HuH-7.5 (cell line): ENCODE measurements at regions not wholly inside any gene's neighbourhood (a gene's known extent, or its start where the extent isn't known, plus 50 kb on each side); places are given as distances from the start of the nearest gene placed in this dataset.
A peak's percentile ranks its signal among the peaks of the same experiment; 100 is the strongest.
"Not testable (repeated sequence)": the region's sequence is repeated elsewhere in the genome, so short reads cannot be mapped to it uniquely, and the experiment has no call there.

Experiments used
- DNase-seq: peaks from one replicate; pipeline ENCODE4 v3.0.0; 2011; ENCODE audit warnings: low spot score

DNA sequence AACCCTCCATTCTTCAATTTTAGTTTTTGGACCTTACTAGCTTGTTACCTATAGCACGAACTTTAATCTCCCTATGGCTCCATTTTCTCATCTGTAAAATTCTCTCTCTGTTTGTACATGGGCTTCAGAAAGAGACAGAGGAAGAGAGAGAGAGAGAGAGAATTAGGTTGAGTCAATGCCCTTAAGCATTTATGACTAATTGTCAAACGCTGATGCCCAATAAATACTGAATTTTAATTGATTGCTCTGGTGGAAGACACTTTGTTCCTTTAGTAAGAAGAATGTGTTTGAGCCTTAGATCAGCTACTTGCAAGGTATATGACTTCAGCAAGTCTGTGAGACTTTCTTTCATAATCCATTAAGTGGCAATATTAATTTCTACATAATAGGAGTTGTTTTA is 743.1 kb upstream of the ADGRL4 start:
- DNase-seq, result no peak

DNA sequence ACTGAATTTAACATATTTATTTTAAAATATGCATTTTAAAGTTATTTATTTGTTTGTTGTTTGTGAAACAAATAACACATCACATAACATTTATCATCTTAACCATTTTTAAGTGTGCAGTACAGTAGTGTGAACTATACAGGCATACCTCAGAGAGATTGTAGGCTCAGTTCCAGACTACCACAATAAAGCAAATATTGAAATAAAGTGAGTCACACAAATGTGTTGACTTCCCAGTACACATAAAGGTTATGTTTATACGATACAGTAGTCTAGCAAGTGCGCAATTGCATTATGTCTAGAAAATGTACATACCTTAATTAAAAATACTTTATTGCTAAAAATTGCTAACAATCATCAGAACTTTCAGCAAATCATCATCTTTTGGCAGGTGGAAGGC is 739.4 kb upstream of the ADGRL4 start:
- DNase-seq, result no peak

DNA sequence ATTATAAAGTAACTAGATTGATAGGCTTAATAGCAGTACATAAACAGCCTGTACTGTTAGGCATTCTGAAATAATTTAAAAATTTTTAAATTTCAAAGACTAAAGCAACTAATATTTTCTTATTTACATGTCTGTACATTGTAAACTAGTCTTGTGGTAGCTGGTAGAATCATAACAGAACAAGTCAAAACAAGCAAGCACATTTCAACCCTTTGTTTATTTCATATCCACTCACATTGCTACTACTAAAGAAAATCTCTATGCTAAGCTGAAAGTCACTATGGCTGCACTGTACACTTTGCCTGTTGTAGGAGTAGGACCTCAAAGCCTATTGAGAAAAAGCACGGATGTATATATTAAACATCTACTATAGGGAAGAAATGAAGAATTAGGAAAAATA is 738.2 kb upstream of the ADGRL4 start:
- no peak for DNase-seq

DNA sequence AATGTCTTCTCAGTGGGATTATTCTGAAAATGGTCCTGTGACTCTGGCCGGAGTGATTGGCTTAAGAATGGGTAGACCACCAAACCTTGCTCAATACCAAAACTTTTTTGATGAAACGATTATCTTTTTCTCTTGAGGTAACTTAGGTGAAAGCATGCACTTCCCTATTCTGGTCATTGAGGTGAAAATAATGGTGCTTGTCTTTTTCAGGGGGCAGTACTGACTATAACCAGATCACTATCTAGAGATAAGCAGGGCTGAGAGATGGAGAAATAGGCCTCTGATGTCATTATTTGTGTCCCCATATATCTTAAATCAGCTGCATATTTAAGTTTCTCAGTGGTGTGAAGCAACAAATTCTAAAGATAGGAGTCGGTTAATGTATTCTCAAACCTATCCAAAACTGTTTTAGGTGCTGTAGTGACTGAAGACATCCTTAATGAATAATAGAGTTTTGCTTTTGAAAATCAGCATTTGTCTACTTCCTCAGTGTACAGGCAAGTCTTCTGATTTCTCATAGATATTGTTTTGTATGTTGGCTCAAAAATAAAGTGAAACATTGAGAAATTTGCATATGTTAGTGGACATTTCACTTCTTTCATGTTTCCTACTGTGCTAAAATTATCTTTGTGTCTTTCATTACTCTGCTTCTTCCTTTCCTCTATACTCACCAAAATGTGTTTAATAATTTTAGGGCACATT is 735.3 kb upstream of the ADGRL4 start:
- DNase-seq, result no peak

DNA sequence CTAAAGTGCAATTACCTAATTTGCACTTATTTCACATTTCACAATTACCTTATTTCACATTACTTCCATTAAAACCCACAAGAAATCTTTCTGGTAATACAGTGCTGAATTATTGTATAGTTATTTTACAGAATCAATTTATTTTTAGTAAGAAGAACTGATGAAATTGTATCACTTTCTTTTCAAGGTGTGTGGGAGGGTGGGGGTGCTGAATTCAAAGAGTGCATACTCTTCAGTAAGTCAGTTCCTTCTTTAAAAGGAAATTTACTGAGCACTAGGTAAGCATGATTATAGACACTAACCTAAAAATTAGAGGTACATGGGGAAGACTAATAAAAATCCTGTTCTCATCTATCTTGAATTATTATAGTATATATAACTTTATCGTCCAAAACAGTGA is 731.6 kb upstream of the ADGRL4 start:
- no peak for DNase-seq

DNA sequence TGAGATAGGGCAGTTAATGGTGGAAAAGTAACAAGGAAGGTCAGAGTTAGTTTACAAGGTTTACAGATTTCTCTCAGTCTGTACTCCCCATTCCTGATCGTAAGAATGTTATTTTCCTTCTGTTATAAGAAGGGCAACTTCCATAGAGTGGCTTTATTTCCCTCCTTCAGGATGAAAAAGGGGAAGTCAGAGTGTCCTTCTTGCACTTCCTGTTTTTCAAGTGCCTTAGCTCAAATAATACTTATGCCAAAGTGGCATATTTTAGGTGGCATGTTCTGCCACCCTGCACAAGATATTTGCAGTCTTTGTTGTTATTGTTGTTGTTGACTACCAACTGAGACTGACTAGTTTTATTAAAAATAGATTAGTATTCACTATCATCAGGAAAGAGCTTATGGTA is 730.7 kb upstream of the ADGRL4 start:
- DNase-seq, result no peak

DNA sequence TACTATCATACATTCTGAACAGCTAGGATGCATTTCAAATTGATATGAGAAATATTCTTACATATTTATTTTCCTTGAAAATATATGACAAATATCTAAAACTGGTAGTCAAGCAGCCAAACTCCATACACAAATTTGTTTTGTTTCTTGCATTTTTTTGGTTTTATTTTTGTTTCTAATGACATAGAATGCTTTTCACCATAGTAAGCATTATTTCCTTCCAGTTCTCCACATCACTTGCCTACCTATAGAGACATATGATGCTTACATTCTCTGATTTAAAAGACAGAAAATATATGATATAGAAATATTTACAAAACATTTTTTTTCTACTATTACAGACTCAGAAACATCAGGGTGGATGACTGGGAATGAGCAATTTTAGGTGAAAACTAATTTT is 726.4 kb upstream of the ADGRL4 start:
- no peak for DNase-seq

DNA sequence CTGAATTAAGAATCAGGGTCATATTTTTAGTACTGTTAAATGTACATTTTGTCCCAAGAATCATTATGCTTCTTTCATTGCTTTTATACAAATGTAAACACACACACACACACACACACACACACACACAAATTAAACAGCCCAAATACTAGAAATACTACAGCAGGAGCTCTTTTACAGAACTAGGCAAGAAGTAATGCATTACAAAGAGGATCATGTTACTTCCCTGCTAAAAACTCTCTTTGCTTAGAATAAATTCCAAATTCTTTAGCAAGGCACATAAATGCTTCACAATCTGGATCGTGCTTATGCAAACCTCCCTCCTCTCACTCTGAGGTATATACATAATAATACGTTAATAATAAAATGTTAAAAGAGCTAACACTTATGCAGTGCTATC is 720.4 kb upstream of the ADGRL4 start:
- no peak for DNase-seq

DNA sequence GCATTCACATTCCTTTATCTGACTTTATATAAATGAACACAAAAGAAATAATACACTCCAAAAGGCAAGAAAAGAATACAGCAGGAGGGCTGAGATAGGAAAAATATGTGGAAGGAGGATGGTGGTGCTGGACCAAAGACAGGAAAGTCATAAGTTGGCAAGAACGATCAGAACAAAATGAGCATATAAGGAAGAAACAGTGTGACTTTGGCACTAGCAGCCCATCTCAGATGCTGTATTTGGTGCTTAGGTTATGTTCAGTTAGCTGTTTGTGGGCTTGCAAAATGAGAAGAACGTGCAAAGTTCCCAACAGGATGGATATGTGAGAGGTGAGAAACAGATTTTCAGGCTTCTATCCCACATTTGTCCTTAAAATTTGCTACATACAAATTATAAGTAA is 719.8 kb upstream of the ADGRL4 start:
- no peak for DNase-seq

DNA sequence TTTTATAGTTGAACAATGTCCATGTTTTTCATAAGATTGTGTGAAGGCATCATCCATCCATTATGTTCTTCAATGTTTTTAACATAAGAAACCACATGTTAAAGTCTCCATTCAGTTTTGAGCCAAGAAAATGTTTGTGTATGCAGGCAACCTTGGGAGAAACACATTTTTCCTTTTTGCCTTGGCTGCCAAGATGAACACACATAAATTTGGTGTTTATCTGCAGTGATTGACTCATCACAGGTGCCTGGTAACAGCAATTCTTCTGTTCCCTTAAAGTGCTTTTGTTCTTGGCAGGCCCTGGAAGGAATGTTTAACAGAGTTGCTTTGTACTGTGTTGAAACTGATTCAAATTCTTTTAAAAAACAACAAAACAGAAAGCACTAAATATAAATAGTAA is 709.9 kb upstream of the ADGRL4 start:
- DNase-seq, result no peak

DNA sequence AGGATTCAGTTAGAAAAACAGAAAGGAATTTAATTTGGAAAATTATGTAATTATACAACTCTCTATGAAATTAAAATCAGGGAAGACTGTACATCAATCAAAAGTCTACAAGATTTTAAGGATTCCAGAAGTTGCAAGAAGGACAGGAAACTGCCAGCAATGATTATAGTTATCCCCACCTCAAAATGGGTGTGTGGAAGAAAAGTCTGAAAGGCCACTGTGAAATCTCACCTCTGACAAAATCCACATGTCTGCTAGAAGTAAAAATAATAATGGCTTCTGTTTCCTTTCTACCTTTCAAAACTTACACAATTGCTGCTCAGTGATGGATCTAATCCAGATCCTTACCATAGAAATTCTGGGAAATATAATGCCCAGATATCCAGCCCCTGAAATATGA is 708.1 kb upstream of the ADGRL4 start:
- no peak for DNase-seq

DNA sequence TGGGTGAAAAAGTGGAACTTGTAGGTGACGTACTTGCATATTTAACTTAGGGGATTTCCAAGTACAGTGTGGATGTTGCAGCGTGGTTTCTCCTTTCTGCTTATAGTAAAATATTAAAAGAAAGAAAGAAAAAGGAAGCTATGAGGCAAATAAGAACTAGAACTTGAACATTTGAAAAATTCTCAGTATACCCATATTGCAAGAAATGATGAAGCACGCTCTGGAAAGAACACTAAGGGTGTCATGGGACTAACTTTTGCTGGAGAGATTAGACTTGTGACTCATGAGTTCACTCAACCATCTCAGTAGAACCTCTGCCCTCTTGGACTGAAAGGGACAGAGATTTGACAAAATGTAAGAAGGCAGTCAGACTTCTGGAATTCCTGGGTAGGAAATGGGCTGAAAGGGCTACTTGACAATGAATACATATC is 704.5 kb upstream of the ADGRL4 start:
- no peak for DNase-seq

DNA sequence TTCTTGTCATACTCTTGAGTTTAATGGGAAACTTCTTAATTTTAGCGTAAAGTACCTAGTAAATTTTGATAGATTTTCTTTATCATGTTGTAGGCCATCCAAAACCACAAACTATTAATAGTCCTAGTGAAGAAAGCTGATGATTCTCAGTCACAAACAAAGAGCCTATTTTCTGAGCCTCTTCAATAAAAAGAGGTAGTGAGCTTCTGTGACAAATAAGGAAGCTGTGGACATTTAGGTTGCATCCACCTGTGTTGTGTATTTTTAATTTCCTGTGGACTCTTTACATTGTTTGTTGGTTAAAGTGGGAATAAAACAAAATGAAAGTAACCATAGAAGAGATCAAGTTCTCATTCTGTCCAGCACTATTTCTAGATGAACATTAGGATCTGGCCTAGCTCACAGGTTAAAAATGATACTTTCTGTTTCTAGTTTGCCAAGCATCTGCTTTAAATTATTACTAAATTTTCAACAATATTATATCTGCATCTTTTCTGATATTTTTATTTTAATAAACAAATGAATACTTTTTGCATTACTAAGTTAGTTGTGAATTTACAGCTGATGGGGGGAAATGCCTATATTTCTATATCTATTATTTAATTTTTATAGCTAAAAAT is 702.2 kb upstream of the ADGRL4 start:
- no peak for DNase-seq

DNA sequence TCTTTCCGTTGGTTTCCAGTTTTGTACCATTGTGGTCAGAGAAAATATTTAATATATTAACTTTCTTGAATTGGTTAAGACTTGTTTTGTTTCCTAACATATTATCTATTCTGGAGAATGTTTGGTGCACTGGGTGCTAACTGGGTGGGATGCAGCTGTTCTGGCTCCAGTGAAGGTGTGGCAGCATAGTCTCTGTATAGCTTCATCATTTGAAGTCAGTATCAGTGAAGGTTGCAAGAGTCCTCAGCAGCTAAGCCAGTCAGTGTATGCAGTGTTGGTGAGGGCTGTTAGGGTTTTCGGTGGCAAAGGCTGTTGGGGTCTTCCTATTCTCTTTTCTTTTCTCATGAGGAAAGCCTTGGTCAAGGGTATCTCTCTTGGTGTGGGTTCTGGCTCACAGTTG is 698.7 kb upstream of the ADGRL4 start:
- no peak for DNase-seq

DNA sequence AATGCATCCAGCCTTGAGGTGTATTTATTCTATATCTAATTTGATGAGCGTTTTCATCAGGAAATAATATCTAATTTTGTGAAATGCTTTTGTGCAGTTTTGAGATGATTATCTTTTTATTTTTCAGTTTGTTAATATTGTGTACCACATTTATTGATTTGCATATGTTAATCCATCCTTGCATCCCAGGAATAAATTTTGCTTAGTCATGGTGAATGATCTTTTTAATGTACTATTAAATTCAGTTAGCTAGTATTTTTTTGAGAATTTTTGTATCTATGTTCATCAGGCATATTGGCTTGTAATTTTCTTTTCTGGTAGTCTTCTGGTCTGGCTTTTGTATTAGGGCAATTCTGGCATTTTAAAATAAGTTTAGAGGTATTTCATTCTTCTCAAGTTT is 697.5 kb upstream of the ADGRL4 start:
- no peak for DNase-seq

DNA sequence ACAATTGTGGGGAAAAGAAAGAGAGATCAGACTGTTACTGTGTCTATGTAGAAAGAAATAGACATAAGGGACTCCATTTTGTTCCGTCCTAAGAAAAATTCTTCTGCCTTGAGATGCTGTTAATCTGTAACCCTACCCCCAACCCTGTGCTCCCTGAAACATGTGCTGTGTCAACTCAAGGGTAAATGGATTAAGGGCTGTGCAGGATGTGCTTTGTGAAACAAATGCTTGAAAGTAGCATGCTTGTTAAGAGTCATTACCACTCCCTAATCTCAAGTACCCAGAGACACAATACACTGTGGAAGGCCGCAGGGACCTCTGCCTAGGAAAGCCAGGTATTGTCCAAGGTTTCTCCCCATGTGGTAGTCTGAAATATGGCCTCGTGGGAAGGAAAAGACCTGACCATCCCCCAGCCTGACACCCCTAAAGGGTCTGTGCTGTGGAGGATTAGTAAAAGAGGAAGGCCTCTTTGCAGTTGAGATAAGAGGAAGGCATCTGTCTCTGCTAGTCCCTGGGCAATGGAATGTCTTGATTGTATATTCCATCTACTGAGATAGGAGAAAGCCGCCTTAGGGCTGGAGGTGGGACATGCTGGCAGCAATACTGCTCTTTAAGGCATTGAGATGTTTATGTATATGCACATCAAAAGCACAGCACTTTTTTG is 695.9 kb upstream of the ADGRL4 start:
- DNase-seq, result not testable (repeated sequence)

DNA sequence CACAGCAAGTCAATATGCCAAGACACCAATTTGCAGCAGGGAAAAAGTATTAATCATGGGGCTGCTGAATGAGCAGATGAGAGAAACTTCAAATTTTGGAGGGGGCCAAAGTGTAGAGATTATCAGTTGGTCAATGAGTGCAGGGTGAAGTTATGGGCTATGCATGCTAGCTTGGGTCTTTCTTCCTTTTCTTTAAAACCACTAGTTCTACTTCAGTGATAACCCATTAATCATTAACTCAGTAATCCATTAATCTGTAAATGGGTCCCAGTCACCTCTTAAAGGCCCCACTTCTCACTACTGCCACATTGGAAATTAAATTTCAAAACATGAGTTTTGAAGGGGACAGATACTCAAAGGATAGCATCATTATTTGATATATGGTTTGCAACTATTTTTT is 688.6 kb upstream of the ADGRL4 start:
- peak; percentile 6 for DNase-seq

DNA sequence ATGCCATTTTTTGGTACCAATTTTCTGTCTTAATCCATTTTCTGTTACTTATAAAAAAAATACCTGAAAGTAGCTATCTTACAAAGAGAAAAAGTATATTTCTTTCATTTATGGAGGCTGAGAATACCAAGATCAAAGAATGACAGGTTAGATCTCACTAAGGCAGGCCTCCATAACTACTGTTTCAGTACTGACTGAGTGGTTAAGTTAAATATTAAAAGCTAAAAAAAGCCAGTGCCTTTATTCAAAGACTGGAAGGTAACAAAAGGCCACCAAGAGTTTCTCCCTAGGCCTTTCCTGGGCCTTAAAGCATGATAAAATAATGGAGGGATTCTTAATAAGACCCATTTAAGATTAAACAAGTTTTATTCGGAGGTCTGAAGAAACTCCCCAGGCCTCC is 687.7 kb upstream of the ADGRL4 start:
- no peak for DNase-seq

DNA sequence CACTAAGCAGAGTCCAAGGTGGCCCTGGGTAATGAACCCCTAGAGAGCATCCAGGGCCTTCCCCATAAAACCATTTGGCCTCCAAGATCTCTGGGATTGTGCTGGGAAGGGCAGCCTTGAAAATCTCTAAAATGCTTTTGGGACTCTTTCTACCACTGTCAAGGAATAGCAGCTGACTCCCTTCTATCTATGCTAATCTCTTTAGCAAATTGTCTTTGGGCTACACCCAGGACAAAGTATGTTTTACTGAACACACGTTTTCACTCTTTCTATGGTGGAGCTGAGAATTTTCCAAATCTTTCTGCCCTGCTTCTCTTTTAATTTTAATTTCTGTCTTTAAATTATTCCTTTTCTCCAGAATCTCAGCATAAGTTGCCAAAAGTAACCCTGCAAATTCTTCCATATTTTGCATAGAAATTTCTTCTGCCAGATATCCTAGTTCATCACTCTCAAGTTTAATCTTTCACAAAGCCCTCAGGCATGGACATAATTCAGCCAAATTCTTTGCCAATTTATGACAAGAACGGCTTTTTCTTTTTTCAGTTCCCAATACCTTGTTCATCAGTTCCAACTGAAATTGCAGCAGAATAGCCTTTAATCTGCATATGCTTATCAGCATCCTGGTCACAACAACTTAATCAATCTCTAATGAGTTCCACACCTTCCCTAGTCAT is 687.0 kb upstream of the ADGRL4 start:
- DNase-seq, result no peak

DNA sequence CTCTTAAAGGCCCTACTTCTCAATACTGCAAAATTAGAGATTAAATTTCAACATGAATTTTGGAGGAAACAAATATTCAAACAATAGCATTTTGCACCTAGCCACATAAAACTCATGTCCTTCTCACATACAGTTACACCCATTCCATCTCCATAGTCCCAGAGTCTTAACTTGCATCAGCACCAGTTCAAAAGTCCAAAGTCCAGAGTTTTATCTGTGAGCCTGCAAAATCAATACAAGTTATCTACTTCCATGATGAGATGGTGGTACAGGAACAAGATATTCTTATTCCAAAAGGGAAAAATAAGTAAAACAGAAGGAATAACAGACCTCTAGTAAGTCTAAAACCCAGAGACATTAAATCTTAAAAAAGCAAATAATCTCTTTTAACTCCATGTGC is 686.0 kb upstream of the ADGRL4 start:
- DNase-seq, result no peak

DNA sequence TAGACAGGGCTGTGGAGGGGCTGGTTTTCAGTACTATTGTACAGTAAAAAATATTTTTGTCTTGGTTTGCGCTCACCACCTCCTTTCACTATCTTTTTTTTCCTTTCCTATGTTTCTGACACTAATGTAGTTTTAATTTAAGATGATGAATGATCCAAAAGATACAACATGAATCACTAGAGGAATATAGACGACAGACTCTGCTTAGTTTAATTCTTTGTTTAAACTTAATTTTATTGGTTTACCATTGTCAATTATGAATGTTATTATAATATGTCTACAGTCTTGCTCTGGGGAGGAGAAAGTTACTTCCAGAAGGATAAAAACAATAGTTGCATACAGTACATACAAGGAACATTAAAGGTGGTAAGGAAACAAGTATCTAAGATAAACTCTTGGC is 682.4 kb upstream of the ADGRL4 start:
- no peak for DNase-seq

DNA sequence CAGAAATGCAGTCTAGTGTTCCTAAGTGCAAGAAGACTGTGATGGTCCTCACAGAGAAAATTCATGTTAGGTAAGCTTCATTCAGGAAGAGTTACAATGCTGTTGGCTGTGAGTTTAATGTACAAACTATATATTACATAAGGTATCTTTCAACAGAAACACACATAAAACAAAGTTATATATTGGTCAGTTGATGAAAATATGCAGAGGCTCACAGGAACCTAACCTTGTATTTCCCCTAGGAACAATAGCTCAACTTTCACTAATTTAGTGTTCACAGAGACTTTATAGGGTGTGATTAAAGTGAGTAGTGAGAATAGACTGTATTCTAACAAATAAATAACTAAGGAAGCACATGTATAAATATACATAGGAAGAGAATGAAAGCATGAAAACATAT is 676.9 kb upstream of the ADGRL4 start:
- DNase-seq, result no peak

DNA sequence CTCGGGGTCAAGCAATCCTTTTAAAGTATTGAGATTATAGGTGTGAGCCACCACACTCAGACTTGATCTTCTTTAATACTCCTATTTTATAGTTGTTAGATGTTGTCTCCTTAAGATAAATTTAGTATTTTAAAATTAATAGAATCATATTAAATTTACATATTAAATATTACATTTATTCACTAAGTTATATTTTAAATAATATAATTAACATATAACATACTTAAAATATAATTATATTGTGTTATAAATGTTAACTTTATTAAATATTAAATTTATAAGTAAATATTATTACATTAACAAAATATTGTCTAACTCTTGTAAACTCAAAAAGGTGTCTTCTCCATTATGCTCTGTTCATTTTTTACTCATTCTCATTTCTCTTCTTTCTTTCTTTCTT is 675.9 kb upstream of the ADGRL4 start:
- no peak for DNase-seq
